SK-N-MC (cell line): ENCODE measurements at regions not wholly inside any gene's neighbourhood (a gene's known extent, or its start where the extent isn't known, plus 50 kb on each side); places are given as distances from the start of the nearest gene placed in this dataset.

Experiments used
- EZH2 ChIP-seq: fragments of 200-600 bp; sonication (generic); IDR thresholded peaks from one replicate; pipeline ENCODE4 v1.6.1; 2017; ENCODE audit warnings: antibody characterized with exemption
- FOXP2 ChIP-seq: optimal IDR thresholded peaks from 2 replicates; pipeline ENCODE3; 2011; ENCODE audit warnings: mild to moderate bottlenecking, moderate library complexity; ENCODE audit not compliant: insufficient read depth; ENCODE audit errors: extremely low read length, control extremely low read depth
- POLR2AphosphoS5 ChIP-seq: IDR thresholded peaks from 2 replicates; pipeline ENCODE4 v1.6.1; 2012; ENCODE audit warnings: mild to moderate bottlenecking, low read depth, low read length, borderline replicate concordance

DNA sequence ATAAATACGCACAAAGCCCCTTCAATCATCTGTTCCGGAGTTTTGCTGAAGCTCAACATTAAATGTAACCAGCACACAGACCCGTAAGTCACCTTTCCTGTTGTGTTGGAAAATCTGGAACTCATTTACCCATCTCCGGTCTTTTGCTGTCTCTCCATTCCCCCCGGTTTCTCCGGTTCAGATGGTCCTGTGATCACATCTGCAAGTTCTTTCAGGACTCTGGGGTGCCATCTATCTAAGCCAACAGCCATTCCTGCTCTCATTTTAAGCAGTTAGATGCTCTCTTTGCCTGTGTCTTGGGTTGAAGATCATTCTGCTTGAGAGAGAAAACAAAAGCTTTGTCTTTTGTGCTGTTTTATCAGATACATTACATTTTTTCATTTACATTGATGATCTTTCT lies 91.7 kb upstream of the TGIF1 start:
- TF ChIP-seq POLR2AphosphoS5: no peak
- no peak for TF ChIP-seq FOXP2
- TF ChIP-seq EZH2: no peak
